ENCODE measurements at regions not wholly inside any gene's neighbourhood (a gene's known extent, or its start where the extent isn't known, plus 50 kb on each side); places are given as distances from the start of the nearest gene placed in this dataset.

DNA sequence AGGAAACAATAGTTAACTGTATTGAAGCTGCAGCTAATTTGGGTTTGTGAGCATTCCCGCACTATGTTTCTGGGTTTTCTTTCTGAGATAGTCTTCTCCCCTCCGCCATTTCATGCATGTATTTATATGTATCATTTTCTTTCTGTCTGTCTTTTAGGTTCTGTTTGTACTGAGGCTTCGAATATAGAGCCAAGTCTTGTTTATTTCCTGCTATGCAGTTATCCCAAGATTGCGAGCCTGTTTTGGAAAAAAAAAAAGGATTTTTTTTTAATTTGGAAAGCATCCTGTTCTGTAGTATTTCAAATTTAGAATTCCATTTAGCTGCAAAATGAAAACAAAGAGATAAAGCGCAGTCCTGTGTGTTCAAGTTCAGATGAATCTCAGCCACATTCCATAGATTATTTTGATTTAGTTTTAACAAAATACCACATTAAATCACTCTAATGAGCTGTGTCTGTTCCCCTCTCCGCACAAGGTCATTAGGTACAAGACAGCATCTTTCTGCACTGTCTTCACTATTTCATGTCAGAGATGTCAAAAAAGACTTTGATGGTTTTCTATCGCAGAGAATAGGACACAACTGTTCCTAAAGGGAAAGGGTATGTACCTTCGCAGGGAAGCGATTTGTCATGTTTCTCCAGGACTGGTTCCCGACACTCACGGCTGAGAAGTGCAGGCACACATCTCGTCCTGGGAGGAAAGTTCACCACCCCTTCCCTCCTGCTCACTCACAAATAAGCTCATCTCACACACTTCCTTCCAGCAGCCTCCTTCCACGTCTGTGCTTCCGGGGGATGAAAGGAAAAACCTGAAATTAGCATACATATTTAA lies 443.4 kb downstream of the ZNF516 start:
- intact Hi-C loops (cut with micrococcal nuclease) = no loop called here
- Mint-ChIP-seq H3K4me3 (no peak overlapping the region), H3K4me1 (no peaks in the 10 kb centered on the region), H3K9me3 (peaks cover 0 to 3% (median 2%) of the 10 kb centered on the region in 7 donors), H3K36me3 (no peaks in the 10 kb centered on the region), H3K27ac (no peak overlapping the region), H3K27me3 (ENCODE audit: low read depth in 3 of 3) (peaks cover 0 to 5% (median 3%) of the 10 kb centered on the region in 3 donors)
- Histone ChIP-seq H4K20me1 (ENCODE audit: insufficient read depth, low read length) (no peaks in the 10 kb centered on the region), H3K9me3 (replicated peaks in 1 of 2; ENCODE audit: control insufficient read depth in 1 of 2, insufficient read depth in 1 of 2, low read length in 2 of 2) (peaks cover 0 to 4% of the 10 kb centered on the region in 2 donors), H3K36me3 (replicated peaks in 1 of 2; ENCODE audit: control insufficient read depth in 1 of 2, insufficient read depth in 2 of 2, low read length in 2 of 2) (no peaks in the 10 kb centered on the region), H3K4me1 (ENCODE audit: control insufficient read depth in 1 of 2, insufficient read depth in 2 of 2, low read length in 2 of 2) (no peaks in the 10 kb centered on the region), H3K4me2 (replicated peaks; ENCODE audit: extremely low read depth, low read length, poor library complexity, severe bottlenecking) (no peak overlapping the region), H3K27ac (ENCODE audit: low read depth in 1 of 2, low read length in 2 of 2) (no peak overlapping the region), H2AFZ (ENCODE audit: insufficient read depth, low read depth, low read length, poor library complexity, severe bottlenecking) (no peak overlapping the region), H3K79me2 (ENCODE audit: insufficient read depth, low read length) (no peaks in the 10 kb centered on the region), H3K9ac (ENCODE audit: insufficient read depth, low read length, poor library complexity, severe bottlenecking) (no peak overlapping the region), H3K27me3 (ENCODE audit: control insufficient read depth in 2 of 2, insufficient read depth in 2 of 2, low read length in 2 of 2) (no peaks in the 10 kb centered on the region), H3K4me3 (replicated peaks in 1 of 3; ENCODE audit: low read depth in 2 of 3, low read length in 3 of 3) (no peak overlapping the region)
- TF ChIP-seq CTCF (IDR thresholded peaks at IDR 0.05) = no peak
- 90% methylated on average over 2 of the region's 14 CpGs for WGBS (ENCODE audit: insufficient coverage)
- no peak for DNase-seq

GRCh38 chr18:76046221-76046620 lies 448.8 kb downstream of the ZNF516 start:
- Histone ChIP-seq H3K27me3 (ENCODE audit: control insufficient read depth in 2 of 2, insufficient read depth in 2 of 2, low read length in 2 of 2) (no peaks in the 10 kb centered on the region), H3K36me3 (replicated peaks in 1 of 2; ENCODE audit: control insufficient read depth in 1 of 2, insufficient read depth in 2 of 2, low read length in 2 of 2) (no peaks in the 10 kb centered on the region), H3K4me1 (ENCODE audit: control insufficient read depth in 1 of 2, insufficient read depth in 2 of 2, low read length in 2 of 2) (no peaks in the 10 kb centered on the region), H3K79me2 (ENCODE audit: insufficient read depth, low read length) (no peaks in the 10 kb centered on the region), H3K27ac (ENCODE audit: low read depth in 1 of 2, low read length in 2 of 2) (no peak overlapping the region), H2AFZ (ENCODE audit: insufficient read depth, low read depth, low read length, poor library complexity, severe bottlenecking) (no peak overlapping the region), H3K4me3 (replicated peaks in 1 of 3; ENCODE audit: low read depth in 2 of 3, low read length in 3 of 3) (no peak overlapping the region), H4K20me1 (ENCODE audit: insufficient read depth, low read length) (no peaks in the 10 kb centered on the region), H3K9me3 (replicated peaks in 1 of 2; ENCODE audit: control insufficient read depth in 1 of 2, insufficient read depth in 1 of 2, low read length in 2 of 2) (peaks cover 0 to 4% of the 10 kb centered on the region in 2 donors), H3K4me2 (replicated peaks; ENCODE audit: extremely low read depth, low read length, poor library complexity, severe bottlenecking) (no peak overlapping the region), H3K9ac (ENCODE audit: insufficient read depth, low read length, poor library complexity, severe bottlenecking) (no peak overlapping the region)
- no peak for DNase-seq
- intact Hi-C loops (cut with micrococcal nuclease) = no loop called here
- Mint-ChIP-seq H3K4me1 (no peaks in the 10 kb centered on the region), H3K9me3 (peaks cover 0 to 5% (median 2%) of the 10 kb centered on the region in 7 donors), H3K36me3 (no peaks in the 10 kb centered on the region), H3K4me3 (no peak overlapping the region), H3K27ac (no peak overlapping the region), H3K27me3 (ENCODE audit: low read depth in 3 of 3) (peaks cover 0 to 2% (median 0%) of the 10 kb centered on the region in 3 donors)
- TF ChIP-seq CTCF (IDR thresholded peaks at IDR 0.05) = no peak
- 94% methylated on average over 3 of the region's 4 CpGs for WGBS (ENCODE audit: insufficient coverage)
